C4-2B (cell line): ENCODE measurements at regions not wholly inside any gene's neighbourhood (a gene's known extent, or its start where the extent isn't known, plus 50 kb on each side); places are given as distances from the start of the nearest gene placed in this dataset.

Experiments used
- CTCF ChIP-seq: fragments of 450-650 bp; conservative IDR thresholded peaks from 2 replicates; pipeline ENCODE4 v1.5.1; 2017; ENCODE audit warnings: mild to moderate bottlenecking
- ZFX ChIP-seq: fragments of 450-650 bp; IDR thresholded peaks from 2 replicates; pipeline ENCODE4 v1.6.1; 2017

GRCh38 chr16:49121636-49122035 lies 160.0 kb downstream of the CBLN1 start:
- no peak for TF ChIP-seq CTCF
- no peak for TF ChIP-seq ZFX
